CD4-positive, alpha-beta T cell treated with Interleukin-4 for 4 hours (primary cell): ENCODE measurements at regions not wholly inside any gene's neighbourhood (a gene's known extent, or its start where the extent isn't known, plus 50 kb on each side); places are given as distances from the start of the nearest gene placed in this dataset.
"Not testable (repeated sequence)": the region's sequence is repeated elsewhere in the genome, so short reads cannot be mapped to it uniquely, and the experiment has no call there.

ENCODE experiments used
- DNase-seq: peaks from one replicate; pipeline ENCODE4 v3.0.0-alpha.2; 2020

DNA sequence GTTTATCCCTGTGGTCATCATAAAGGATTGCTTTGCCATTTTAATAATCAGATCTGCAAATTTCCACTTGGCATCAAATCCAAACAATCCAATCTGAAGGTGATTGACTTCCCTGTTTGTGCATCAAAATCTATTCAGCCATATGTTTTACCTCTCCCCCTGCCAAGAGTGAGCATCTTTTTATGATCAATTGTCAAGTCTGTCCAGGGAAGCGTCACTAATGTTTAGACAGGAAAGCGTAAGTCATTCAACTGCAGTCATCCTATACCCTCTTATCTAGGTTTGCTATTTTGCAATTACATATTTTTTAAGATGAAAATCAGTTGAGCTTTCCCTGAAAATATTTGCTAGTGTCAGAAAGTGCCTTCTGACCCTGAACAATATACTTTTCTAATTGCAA is 1224.1 kb upstream of the SEL1L start:
- no peak for DNase-seq

DNA sequence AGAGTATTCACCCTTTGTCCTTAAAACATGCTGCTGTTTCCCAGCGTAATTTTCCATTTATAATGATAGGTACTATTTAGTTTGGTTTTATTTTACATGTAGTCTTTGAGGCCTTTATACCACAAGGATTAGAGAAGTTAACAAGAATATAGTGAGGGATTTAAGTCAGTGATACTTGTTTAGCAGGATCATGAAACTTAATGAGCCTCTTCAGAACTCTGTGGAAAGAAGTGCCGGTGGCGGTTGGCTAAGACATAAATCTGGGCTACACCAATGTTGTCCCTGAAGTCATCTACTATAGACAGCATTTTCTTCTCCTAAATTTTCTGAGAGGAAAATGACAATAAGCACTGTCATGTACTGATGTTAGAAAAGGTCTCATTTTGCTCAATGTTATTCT is 1226.0 kb upstream of the SEL1L start:
- DNase-seq = no peak

DNA sequence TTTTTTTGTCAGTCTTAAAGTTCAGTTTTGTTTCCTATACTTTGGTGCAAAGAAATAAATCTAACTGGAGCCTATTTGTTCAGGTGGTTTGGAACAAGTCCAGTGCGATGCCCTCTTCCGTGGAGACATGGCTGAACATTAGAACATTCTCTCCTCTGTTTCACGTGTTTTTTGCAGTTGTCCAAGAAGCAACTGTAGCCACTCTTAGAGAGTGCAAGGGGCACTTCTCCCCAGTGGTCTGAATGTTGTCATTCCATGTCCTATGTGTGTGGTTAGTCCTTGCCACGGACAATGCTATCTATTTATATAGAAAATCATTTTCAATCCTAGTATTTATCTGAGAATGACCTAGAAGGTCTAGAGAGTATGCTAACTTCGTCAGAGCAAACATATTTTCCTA is 1232.5 kb upstream of the SEL1L start:
- DNase-seq = no peak

DNA sequence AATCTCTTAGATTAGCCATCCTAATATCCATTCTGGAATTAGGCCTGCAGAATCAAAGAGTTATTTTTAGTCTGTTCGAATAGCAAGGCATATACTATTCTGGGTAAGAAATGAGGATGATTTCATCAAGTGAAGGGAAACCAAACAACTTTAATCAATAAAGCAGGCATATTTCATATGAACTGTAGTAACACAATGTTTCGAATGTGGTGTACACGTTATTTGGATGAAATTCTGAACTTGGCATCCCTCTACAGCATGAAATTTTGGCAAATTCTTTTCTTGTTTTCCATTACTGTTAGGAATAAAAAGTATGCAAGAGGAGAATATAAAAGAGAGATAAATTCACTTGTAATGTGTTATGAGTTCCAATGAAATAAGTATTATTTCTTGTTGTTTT is 1233.3 kb upstream of the SEL1L start:
- no peak for DNase-seq

DNA sequence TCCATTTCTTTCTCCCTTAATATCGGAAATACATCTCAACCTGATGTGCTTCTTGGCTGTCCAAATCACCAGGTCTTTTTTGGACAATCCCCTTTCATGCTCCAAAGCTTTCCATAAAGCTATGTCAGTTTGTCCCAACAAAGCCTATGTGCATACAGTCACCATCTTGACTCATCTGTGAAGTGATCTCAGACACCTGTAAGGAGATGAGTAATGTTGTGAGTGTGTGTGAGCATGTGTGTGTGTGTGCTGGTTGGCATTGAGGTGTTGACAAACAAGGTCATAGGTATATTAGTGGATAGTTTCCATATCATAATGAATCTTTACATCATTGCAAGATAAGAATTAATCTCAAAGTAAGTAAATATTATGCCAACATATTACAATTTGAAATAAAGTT is 1243.3 kb upstream of the SEL1L start:
- DNase-seq = no peak

DNA sequence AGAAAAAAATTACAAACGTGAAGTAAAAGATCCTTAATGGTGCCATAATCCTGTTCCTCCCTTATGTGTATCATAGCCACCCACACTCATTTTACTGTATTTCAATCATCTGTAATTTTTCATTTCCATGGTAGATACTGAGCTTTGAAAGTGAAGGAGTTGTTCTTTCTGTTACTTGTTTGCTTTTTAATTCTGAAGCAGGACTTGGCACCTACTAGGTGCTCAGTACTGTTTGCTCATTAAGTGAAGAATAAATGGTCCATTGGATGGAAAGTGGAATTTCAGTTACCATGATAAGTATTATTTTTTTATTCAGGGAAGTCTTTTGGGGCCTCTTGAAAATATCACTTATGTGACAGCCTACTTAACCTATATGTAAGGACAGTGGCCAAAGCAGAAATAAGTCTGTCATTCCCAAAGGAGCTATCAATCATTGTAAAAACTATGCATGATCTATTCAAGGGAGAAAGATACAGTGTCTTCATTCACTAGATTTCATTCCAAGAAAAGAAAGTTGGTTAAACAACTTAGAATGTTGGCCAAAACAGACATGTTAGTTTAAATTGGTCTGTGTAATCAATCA is 1244.4 kb upstream of the SEL1L start:
- no peak for DNase-seq

DNA sequence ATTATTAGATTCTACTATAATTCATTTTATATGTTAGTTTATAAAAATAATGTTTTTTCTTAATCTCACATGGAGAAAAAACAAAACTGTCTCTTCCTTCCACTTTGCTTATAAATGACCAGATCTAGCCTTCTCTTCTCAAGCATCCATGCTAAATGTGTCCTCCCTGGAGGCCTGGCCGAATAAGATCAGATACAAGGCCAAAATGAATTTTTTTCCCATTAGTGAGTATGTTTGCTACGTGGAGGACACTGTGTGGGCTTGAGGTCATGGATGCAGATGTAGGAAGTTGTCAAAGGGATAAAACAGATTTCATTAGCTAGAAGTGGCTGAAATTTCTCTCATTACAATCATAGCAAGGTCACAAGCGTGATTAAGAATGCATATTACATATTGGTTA is 1244.9 kb upstream of the SEL1L start:
- no peak for DNase-seq

DNA sequence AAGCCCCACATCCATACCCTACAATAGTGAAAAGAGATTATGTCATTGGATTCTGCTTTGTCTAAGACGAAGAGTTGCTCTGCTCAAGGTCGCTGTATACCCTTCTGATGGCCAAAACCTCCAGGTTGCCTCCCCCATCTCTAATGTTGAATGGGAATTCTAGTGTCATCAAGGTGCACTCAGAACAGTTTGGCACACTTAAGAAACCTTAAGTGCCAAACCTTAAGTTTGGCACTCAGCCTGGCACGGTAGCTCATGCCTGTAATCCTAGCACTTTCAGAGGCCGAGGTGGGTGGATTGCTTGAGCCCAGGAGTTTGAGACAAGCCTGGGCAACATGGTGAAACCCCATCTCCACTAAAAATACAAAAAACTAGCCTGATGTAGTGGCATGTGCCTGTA is 1245.6 kb upstream of the SEL1L start:
- DNase-seq = no peak

DNA sequence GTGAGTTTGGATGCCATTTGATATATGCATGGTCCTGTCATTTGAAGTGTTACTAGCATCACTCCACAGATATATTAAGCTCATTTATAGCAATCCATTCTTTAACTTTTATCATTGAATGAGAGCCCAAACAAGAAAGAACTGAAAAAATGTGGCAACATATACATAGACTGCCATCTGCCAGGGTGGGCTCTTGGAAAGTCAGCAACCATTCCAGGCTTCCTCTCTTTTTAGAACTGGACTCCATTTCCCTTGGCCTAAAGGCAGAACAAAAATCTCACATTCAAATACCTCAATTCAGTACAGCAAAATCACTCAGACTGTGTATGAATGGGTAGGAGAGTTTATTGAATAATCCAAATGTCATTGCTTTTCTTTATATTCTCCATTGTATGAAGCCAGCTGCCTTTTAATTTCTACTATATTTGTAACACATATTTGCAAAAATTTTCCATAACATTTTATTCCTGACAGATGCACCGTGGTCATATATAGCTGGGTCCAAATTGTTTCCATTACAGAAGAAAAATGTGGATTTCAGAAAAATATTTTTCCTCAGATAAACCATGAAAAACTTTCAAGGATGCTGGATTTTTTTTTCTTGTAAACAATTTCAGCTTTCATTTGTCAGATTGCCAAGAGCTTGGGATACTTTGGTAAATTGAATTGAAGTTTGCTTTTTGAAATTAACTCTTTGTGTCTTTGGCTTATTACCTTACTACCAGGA is 1252.3 kb upstream of the SEL1L start:
- no peak for DNase-seq

DNA sequence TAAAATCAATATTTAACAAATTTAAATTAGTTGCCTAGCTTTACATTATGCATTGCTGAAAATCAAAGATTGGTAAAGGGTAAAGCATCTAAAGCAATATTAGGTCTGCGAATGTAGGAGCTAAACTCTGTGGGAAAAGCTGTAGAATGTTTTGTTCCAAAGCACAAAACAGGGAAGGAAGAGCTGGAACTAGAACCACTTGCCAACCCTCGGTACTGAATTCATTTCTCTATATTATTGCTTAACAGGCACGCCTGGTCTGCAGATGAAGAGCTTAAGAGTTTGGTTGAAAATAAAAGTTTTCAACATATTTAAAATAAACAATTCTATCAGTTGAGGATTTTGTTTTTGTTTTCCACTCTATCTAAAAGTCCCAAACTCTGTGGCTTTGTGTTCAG is 1252.8 kb upstream of the SEL1L start:
- DNase-seq = no peak

DNA sequence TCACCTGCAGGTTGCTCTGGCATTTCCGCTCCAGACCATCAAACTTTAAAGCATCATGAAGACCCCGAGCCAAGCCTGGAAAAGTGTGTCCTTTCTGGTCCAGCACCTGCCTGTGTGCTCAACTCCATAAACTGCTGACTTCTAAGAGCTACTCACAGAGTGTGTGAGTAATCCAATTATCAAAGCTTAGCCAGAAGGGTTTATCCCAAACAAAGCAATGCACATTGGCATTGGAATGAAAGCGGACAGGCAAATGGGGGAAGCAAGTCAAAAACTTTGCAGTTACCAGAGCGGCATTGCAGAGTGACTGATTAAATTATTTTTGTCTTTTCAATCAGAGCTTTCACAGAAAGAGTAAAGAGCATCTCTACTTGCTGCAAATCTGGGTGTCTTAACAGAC is 1262.4 kb upstream of the SEL1L start:
- no peak for DNase-seq

DNA sequence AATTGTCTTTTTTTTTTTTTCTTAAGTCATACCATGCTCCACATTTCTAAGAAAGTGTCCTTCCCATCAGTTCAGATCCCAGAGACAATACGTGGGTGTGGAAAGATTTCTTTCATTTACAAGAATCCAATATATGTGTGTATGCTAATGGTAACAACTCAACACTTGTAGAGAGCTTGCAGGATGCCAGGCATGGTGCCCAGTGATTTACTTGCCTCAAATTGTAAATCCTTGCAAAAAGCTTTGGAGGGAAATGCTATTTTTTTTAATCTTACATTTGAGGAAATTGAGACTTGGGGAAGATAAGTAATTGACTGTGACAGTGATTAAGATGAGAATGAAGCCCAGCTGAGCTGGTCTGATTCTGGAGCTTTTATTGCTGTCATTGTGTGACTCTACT is 1264.6 kb upstream of the SEL1L start:
- no peak for DNase-seq

DNA sequence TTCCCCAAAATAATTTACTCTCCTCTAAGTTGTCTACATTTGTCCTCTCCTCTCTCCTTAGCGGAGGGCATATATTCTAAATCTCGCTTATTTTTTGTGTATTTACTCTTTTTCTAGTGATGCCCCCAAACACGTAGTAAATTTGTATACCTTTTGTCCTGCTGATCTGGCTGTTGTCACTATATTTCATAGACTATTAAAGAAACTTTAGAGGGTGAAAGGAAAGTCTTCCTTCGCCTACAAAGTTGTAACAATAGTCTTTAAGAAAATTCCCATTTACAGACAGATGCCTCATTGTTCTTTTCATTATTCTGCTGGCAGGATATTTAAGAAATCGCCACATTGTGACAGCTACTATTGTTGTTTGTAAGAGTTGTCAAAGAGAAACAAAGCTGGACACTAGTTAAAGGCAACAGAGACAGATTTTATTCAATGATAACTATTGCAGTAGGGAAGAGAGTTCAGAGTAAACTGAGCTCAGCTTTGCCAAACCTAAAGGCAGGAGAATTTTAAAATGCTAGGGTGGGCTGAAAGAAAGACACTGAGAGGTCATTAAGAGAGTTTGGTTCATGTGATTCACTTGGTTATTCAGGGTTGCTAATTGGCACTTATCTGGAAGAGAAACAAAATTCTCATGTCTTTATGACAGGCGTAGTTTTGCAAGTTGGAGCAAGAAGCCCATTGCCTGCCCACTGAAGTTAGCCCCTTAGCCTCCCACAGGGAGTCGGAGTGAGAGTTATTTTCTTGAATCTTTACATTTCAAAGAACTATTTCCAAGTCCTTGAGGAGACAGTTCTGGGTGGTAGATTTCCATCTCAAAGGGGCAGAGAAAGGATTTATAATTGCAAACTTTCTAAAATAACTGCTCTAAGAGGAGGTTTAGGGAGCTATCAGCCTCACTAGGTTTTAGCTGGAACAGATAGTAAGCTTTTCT is 1272.5 kb upstream of the SEL1L start:
- no peak for DNase-seq

DNA sequence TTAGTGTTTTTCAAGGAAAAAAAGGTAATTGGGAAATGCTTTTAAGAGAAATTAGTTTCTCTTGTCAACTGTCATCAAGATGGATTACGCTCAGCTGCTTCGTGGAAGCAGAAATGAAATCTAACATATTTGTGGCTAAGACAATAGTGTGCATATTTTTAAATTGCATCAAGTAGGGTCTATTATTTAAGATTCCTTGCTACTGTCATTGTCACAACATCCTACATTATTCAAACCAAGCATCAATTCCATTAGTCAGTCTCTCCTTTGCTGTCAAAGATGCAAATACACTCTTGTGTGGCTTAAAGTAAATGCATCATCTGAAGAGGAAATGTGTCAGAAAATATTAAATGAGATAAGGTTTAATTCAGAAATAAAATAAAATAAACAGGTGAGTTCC is 1277.6 kb upstream of the SEL1L start:
- DNase-seq = no peak

DNA sequence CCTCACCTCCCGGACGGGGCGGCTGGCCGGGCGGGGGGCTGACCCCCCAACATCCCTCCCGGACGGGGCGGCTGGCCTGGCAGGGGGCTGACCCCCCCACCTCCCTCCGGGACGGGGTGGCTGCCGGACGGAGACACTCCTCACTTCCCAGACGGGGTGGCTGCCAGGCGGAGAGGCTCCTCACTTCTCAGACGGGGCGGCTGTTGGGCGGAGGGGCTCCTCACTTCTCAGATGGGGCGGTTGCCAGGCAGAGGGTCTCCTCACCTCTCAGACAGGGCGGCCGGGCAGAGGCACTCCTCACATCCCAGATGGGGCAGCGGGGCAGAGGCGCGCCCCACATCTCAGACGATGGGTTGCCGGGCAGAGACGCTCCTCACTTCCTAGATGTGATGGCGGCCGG is 1280.7 kb upstream of the SEL1L start:
- not testable (repeated sequence) for DNase-seq

DNA sequence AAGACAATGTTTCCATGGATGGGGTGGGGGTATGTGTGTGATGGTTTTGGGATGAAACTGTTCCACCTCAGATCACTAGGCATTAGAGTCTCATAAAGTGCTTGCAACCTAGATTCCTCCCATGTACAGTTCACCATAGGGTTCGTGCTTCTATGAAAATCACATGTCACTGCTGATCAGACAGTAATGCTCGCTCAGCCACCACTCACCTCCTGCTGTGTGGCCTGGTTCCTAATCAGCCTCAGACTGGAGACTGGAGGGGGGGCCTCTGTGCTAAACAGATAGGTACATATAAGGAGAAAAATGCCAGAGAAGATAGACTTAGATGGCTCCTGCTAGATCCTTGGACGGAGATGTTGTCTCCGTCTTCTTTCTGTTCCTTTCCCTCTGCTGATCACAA is 1296.9 kb upstream of the SEL1L start:
- no peak for DNase-seq

DNA sequence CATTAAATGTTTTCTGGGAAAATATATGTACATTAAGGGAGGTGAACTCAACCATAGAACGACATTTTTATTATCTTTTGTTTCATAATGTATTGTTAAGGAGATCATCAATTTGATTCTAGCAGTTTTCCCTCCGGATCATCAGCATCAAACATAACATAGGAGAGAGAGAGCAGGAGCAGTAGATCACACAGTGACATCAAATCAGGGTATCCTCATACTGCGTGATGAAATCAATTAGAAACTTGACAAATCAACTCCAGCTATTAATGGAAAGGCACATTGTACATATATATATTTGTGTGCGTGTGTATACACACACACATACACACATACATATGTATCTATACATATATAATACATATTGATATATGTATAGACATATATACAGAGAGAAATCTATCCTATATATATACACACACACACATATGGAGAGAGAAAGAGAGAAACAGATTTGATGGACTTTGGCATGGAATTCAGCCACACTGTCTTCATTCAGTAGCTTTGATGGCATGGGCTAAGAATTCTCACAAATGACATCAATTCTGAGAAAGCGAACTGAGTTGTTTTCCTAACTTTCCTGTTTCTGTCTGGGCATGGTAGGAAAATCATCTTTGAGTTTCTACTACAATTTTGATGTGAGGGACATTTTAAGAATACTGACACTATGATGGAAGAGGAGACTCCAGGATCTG is 1302.8 kb upstream of the SEL1L start:
- DNase-seq = no peak

DNA sequence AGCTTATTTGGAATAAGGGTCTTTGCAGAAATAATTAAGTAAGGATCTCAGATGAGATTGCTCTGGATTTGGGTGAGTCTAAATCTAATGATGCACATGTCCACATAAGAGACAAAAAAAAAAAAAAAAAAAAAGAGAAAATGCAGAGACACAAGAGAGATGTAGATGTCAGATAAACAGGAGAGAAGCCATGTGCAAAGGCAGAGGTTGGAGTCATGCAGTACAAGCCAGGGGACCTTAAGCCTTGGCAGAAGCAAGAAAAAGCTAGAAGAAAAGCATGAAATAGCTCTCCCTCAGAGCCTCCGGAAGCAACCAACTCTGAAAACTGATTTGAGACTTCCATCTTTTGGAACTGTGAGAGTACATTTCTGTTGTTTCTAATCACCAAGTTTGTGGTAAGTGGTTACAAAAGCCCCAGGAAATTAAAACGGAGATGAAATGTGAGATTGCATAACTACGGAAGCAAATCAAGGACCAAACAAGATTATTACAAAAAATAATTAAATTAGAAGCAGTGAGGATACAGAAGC is 1304.0 kb upstream of the SEL1L start:
- DNase-seq = no peak

DNA sequence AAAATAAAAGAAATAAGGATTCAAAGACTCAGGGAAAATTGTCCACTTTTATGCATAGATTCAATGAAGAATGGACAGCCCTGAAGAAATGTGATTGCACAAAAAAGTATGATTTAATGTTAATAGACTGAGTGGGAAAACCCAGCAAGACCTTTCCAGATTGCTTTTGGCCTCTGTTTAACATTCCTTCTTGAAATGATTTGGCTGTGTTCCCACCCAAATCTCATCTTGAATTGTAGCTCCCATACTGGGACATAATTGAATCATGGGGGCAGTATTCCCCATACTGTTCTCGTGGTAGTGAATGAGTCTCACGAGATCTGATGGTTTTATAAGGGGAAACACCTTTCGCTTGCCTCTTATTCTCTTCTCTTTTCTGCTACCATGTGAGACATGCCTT is 1316.9 kb upstream of the SEL1L start:
- DNase-seq = no peak

DNA sequence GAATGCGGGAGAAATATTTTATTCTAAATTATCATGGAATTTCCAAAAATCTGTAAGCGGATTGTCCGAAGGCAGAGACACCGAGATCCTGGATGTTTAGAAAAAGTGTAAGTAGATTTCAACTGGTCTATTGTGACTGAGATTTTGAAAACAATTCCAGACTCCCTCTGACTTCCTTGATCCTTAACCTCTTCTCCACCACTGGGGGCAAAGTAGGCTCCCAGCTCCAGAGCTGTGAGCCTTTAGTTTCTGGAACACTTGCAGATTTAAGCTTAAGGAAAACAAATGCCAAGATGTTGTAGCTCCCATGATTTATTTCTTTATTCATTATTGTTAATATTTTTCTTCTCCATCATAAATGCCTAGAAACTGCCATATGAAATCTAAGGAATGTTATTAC is 1320.5 kb upstream of the SEL1L start:
- DNase-seq = no peak

DNA sequence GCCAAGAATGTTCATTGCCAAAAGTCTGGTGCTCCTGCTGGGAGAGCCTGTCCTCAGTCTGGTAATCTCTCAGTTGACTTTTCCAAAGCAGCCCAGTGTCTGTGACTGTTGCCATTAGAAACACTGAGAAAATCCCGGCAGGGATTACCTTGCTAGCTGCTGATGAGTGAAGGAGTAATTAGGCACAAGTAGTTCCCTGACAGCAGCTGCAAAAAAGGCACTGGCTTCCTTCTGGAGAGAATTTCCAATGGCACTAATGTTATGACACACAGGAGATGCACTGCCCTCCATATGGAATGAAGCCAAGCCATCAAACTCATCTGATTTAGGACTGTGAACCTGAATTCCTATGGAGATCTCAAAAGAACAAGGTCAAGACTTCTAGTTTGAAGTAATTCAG is 1321.2 kb upstream of the SEL1L start:
- DNase-seq = no peak

DNA sequence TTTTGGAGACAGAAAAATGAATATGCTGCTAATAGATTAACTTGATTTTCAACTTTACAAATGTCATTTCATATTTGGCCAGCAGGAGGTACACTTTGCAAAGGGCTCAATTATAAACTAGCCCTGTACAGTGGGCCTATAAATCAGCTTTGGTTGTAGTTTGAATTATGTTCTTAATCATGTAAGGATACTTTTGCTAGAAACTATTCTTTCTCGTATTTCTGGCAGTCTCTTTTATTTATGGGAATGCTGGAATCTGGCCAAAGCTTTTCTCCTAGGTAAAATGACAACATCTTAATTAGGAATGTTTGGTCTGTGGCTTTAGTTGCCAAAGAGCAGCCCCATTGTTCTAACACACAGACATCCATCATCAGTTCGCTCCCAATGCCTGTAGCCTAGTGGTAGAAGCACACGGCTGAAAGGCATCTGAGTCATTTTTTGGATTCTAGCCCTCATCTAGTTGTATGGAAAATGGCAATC is 1322.3 kb upstream of the SEL1L start:
- no peak for DNase-seq

DNA sequence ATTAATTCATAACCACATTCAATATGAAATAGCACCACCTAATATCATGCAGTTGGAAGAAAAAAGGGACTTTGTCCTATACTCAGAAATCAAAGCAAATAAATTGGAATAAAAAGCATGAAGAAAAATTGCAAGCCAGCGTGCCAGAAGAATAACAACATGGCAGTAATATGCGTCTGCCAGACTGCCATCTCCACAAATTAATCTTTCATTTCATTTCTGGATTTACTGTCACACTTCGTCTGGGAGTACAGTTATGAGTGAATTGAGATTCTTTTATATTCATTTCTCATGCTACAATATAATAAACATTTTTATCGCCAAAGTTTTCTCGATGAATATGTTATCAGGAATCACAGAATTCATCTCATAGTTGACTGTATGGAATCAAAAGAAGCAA is 1327.7 kb upstream of the SEL1L start:
- no peak for DNase-seq
